ENCODE measurements at regions not wholly inside any gene's neighbourhood (a gene's known extent, or its start where the extent isn't known, plus 50 kb on each side); places are given as distances from the start of the nearest gene placed in this dataset.

DNA sequence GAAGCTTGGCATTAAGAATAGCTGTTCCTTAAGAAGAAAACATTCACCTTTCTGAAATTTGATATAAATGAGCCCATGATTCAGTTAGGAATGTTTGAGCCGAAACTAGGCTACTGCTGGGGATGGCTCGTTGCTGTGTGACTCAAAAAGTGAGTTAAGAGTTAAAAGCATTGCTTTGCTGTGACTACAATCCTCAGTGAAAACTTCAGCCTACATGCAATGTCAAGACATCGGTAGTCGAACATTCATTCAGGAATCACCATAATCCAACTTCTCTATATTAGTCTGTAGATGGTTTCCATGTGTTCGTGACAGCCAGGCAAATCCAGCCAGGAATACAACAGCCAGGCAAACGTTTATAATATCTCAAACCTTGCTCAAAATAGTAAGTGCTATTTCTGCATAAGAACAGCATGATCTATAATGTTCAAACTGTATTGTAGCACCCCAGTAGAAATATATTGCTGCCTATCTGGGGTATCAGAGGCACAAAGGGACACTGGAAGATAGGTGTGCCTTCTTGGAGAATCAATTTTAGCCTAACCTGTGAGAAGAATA is 1225.1 kb downstream of the CDH8 start:
- TF ChIP-seq, protein P1, sequence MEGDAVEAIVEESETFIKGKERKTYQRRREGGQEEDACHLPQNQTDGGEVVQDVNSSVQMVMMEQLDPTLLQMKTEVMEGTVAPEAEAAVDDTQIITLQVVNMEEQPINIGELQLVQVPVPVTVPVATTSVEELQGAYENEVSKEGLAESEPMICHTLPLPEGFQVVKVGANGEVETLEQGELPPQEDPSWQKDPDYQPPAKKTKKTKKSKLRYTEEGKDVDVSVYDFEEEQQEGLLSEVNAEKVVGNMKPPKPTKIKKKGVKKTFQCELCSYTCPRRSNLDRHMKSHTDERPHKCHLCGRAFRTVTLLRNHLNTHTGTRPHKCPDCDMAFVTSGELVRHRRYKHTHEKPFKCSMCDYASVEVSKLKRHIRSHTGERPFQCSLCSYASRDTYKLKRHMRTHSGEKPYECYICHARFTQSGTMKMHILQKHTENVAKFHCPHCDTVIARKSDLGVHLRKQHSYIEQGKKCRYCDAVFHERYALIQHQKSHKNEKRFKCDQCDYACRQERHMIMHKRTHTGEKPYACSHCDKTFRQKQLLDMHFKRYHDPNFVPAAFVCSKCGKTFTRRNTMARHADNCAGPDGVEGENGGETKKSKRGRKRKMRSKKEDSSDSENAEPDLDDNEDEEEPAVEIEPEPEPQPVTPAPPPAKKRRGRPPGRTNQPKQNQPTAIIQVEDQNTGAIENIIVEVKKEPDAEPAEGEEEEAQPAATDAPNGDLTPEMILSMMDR (IDR thresholded peaks at IDR 0.05) = no peak
- TF ChIP-seq GABPA (IDR thresholded peaks at IDR 0.05; ENCODE audit: low read depth) (no peak), ELF1 (IDR thresholded peaks at IDR 0.05) (no peak), YY1 (IDR thresholded peaks at IDR 0.05; ENCODE audit: low read depth) (no peak), POLR2AphosphoS5 (IDR thresholded peaks at IDR 0.05; ENCODE audit: low read depth, low read length) (no peak), NRF1 (IDR thresholded peaks at IDR 0.05; ENCODE audit: low read depth, low read length) (no peak), SIN3A (IDR thresholded peaks at IDR 0.05; ENCODE audit: borderline replicate concordance, low read depth, low read length) (no peak), RAD21 (IDR thresholded peaks at IDR 0.05; ENCODE audit: low read length) (no peak), EZH2phosphoT487 (IDR thresholded peaks at IDR 0.05; ENCODE audit: borderline replicate concordance, low read depth) (no peak), RXRA (IDR thresholded peaks at IDR 0.05; ENCODE audit: borderline replicate concordance, low read depth) (no peak), TEAD4 (IDR thresholded peaks at IDR 0.05; ENCODE audit: borderline replicate concordance, insufficient read depth) (no peak), FOSL2 (IDR thresholded peaks at IDR 0.05; ENCODE audit: borderline replicate concordance, low read depth) (no peak)
- TF ChIP-seq, protein P2, sequence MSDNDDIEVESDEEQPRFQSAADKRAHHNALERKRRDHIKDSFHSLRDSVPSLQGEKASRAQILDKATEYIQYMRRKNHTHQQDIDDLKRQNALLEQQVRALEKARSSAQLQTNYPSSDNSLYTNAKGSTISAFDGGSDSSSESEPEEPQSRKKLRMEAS (IDR thresholded peaks at IDR 0.05; ENCODE audit: low read depth) = no peak
- TF ChIP-seq, protein P3, sequence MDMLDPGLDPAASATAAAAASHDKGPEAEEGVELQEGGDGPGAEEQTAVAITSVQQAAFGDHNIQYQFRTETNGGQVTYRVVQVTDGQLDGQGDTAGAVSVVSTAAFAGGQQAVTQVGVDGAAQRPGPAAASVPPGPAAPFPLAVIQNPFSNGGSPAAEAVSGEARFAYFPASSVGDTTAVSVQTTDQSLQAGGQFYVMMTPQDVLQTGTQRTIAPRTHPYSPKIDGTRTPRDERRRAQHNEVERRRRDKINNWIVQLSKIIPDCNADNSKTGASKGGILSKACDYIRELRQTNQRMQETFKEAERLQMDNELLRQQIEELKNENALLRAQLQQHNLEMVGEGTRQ (IDR thresholded peaks at IDR 0.05; ENCODE audit: borderline replicate concordance, low read depth, low read length) = no peak

Measured in SK-N-SH (cell line).